Naive thymus-derived CD4-positive, alpha-beta T cell (primary cell): ENCODE measurements at regions not wholly inside any gene's neighbourhood (a gene's known extent, or its start where the extent isn't known, plus 50 kb on each side); places are given as distances from the start of the nearest gene placed in this dataset.
A peak's percentile ranks its signal among the peaks of the same experiment; 100 is the strongest.

Source experiments
- ATAC-seq: fragments of 150-1000 bp; cut with Tn5 transposase; 2 replicates; pipeline ENCODE4 v1.10.0; 2021; ENCODE audit warnings: mild to moderate bottlenecking, moderate library complexity
- CTCF ChIA-PET: fragments of 350-600 bp; sonication (Branson Sonifier 250); formaldehyde crosslinking; loops from one replicate; lab custom pipeline; 2021; ENCODE audit warnings: antibody characterized with exemption; lab: Charles Lee
- POLR2A ChIA-PET: fragments of 350-600 bp; sonication (Branson Sonifier 250); formaldehyde crosslinking; loops from one replicate; lab custom pipeline; 2021; ENCODE audit warnings: antibody characterized with exemption, inconsistent platforms; lab: Charles Lee
- DNase-seq, 9 donors: peaks; one replicate each; pipeline versions ENCODE4 v3.0.0 to v3.0.0-alpha.2; 2020 to 2022; ENCODE audit warnings: mixed read lengths in 1 of 9
- H3K27ac ChIP-seq: one replicate; pipeline ENCODE4 v1.7.0; 2013; ENCODE audit warnings: mild to moderate bottlenecking, low read depth, low read length, moderate library complexity
- H3K27me3 ChIP-seq, 2 donors: one replicate each; pipeline ENCODE4 v1.7.0; 2013; ENCODE audit warnings: low read length in 2 of 2, mild to moderate bottlenecking in 2 of 2, moderate library complexity in 2 of 2; ENCODE audit not compliant: control insufficient read depth in 2 of 2, insufficient read depth in 2 of 2
- H3K36me3 ChIP-seq, 3 experiments: 1 replicate in 2 of 3; 2 replicates in 1 of 3; pipeline ENCODE4 v1.7.0; 2013; ENCODE audit warnings: low read length in 3 of 3, mild to moderate bottlenecking in 3 of 3, moderate library complexity in 1 of 3; ENCODE audit not compliant: insufficient read depth in 3 of 3, control insufficient read depth in 2 of 3
- H3K4me1 ChIP-seq, 2 donors: one replicate each; pipeline ENCODE4 v1.7.0; 2013; ENCODE audit warnings: low read length in 2 of 2, mild to moderate bottlenecking in 2 of 2, moderate library complexity in 1 of 2; ENCODE audit not compliant: control insufficient read depth in 2 of 2, insufficient read depth in 2 of 2
- H3K4me3 ChIP-seq: 2 replicates; pipeline ENCODE4 v1.7.0; 2013; ENCODE audit warnings: mild to moderate bottlenecking, low read length
- H3K9me3 ChIP-seq, 3 experiments: 1 replicate in 2 of 3; 2 replicates in 1 of 3; pipeline ENCODE4 v1.7.0; 2013; ENCODE audit warnings: low read length in 3 of 3; ENCODE audit not compliant: control insufficient read depth in 2 of 3
- H3K27ac Mint-ChIP-seq, 9 donors: one replicate each; pipeline ENCODE4 v1.8.0; 2020 to 2022; ENCODE audit warnings: mixed read lengths in 9 of 9, mild to moderate bottlenecking in 8 of 9, moderate library complexity in 5 of 9, inconsistent platforms in 2 of 9
- H3K27me3 Mint-ChIP-seq, 5 donors: one replicate each; pipeline ENCODE4 v1.8.0; 2021 to 2022; ENCODE audit warnings: mixed read lengths in 5 of 5, mild to moderate bottlenecking in 1 of 5
- H3K36me3 Mint-ChIP-seq, 5 donors: one replicate each; pipeline ENCODE4 v1.8.0; 2020 to 2022; ENCODE audit warnings: mixed read lengths in 5 of 5, mild to moderate bottlenecking in 3 of 5, inconsistent platforms in 1 of 5
- H3K4me1 Mint-ChIP-seq, 7 donors: one replicate each; pipeline ENCODE4 v1.8.0; 2020 to 2022; ENCODE audit warnings: mixed read lengths in 7 of 7, mild to moderate bottlenecking in 3 of 7, inconsistent platforms in 1 of 7
- H3K4me3 Mint-ChIP-seq, 10 donors: one replicate each; pipeline ENCODE4 v1.8.0; 2020 to 2022; ENCODE audit warnings: mild to moderate bottlenecking in 10 of 10, mixed read lengths in 10 of 10, moderate library complexity in 6 of 10, inconsistent platforms in 2 of 10
- H3K9me3 Mint-ChIP-seq, 11 donors: one replicate each; pipeline ENCODE4 v1.8.0; 2020 to 2022; ENCODE audit warnings: mixed read lengths in 11 of 11, mild to moderate bottlenecking in 4 of 11, inconsistent platforms in 1 of 11, moderate library complexity in 1 of 11
- intact Hi-C, 2 donors: fragments of 100-400 bp; cut with micrococcal nuclease; formaldehyde crosslinking; loops; one replicate each; pipeline ENCODE4 v1.15.1; 2023

GRCh38 chr3:99520513-99520912 lies 117.9 kb upstream of the COL8A1 start:
- ATAC-seq (no peak), DNase-seq (no peak)

GRCh38 chr3:99516936-99517335 lies 121.5 kb upstream of the COL8A1 start:
- Histone ChIP-seq H3K27me3 (no peaks in the 10 kb centered on the region), H3K9me3 (no peaks in the 10 kb centered on the region), H3K27ac (no peak overlapping the region), H3K36me3 (no peaks in the 10 kb centered on the region), H3K4me3 (no peak overlapping the region), H3K4me1 (no peaks in the 10 kb centered on the region)
- intact Hi-C loops, result no loop called here
- peaks cover 0 to 4% (median 0%) of the 10 kb centered on the region in 5 donors for H3K36me3 Mint-ChIP-seq
- DNase-seq, result no peak
- no peaks in the 10 kb centered on the region for H3K4me1 Mint-ChIP-seq
- ChIA-PET POLR2A (no interaction called here), CTCF (no interaction called here)
- H3K4me3 Mint-ChIP-seq, result no peak overlapping the region
- H3K27ac Mint-ChIP-seq, result no peak overlapping the region
- no peaks in the 10 kb centered on the region for H3K27me3 Mint-ChIP-seq
- ATAC-seq, result no peak
- H3K9me3 Mint-ChIP-seq, result peaks cover 0 to 6% (median 0%) of the 10 kb centered on the region in 11 donors

More at GRCh38 chr3:99520513-99520912, 117.9 kb upstream of the COL8A1 start:
- no peaks in the 10 kb centered on the region for H3K9me3 ChIP-seq
- H3K27me3 ChIP-seq, result no peaks in the 10 kb centered on the region
- POLR2A ChIA-PET, result no interaction called here
- no peaks in the 10 kb centered on the region for H3K4me1 ChIP-seq
- intact Hi-C loops, result no loop called here
- Mint-ChIP-seq H3K27me3 (peaks cover 0 to 5% (median 0%) of the 10 kb centered on the region in 5 donors), H3K27ac (no peak overlapping the region), H3K4me1 (no peaks in the 10 kb centered on the region), H3K9me3 (peaks cover 0 to 8% (median 0%) of the 10 kb centered on the region in 11 donors), H3K4me3 (no peak overlapping the region), H3K36me3 (peaks cover 0 to 6% (median 0%) of the 10 kb centered on the region in 5 donors)
- H3K36me3 ChIP-seq, result no peaks in the 10 kb centered on the region
- no peak overlapping the region for H3K4me3 ChIP-seq
- no peak overlapping the region for H3K27ac ChIP-seq
- CTCF ChIA-PET, result no interaction called here

- H3K27me3 ChIP-seq, result no peaks in the 10 kb centered on the region
- H3K4me3 Mint-ChIP-seq, result no peak overlapping the region
- no peaks in the 10 kb centered on the region for H3K36me3 ChIP-seq
- DNase-seq (no peak), ATAC-seq (no peak)
- intact Hi-C loops, result no loop called here
- H3K27ac ChIP-seq, result no peak overlapping the region
- no peak overlapping the region for H3K27ac Mint-ChIP-seq
- peaks cover 0 to 5% (median 0%) of the 10 kb centered on the region in 11 donors for H3K9me3 Mint-ChIP-seq
- H3K4me3 ChIP-seq, result no peak overlapping the region
- no peaks in the 10 kb centered on the region for H3K36me3 Mint-ChIP-seq
- H3K4me1 Mint-ChIP-seq, result no peaks in the 10 kb centered on the region
- no peaks in the 10 kb centered on the region for H3K9me3 ChIP-seq
- peaks cover 0 to 6% (median 0%) of the 10 kb centered on the region in 5 donors for H3K27me3 Mint-ChIP-seq
- CTCF ChIA-PET, result no interaction called here
- POLR2A ChIA-PET, result no interaction called here
- H3K4me1 ChIP-seq, result no peaks in the 10 kb centered on the region
Observed at GRCh38 chr3:99515891-99516290, 122.5 kb upstream of the COL8A1 start.

GRCh38 chr3:99509224-99509623 lies 129.2 kb upstream of the COL8A1 start:
- CTCF ChIA-PET, result no interaction called here
- DNase-seq (no peak), ATAC-seq (no peak)
- Mint-ChIP-seq H3K27me3 (peaks cover 0 to 10% (median 6%) of the 10 kb centered on the region in 5 donors), H3K27ac (no peak overlapping the region), H3K9me3 (no peaks in the 10 kb centered on the region), H3K4me1 (peaks cover 0 to 3% (median 0%) of the 10 kb centered on the region in 7 donors), H3K4me3 (no peak overlapping the region), H3K36me3 (no peaks in the 10 kb centered on the region)
- Histone ChIP-seq H3K36me3 (no peaks in the 10 kb centered on the region), H3K27me3 (no peaks in the 10 kb centered on the region), H3K27ac (no peak overlapping the region), H3K9me3 (no peaks in the 10 kb centered on the region), H3K4me1 (no peaks in the 10 kb centered on the region), H3K4me3 (no peak overlapping the region)
- intact Hi-C loops, result no loop called here
- POLR2A ChIA-PET, result no interaction called here

- no peaks in the 10 kb centered on the region for H3K4me1 ChIP-seq
- H3K36me3 ChIP-seq, result no peaks in the 10 kb centered on the region
- no peak overlapping the region for H3K4me3 Mint-ChIP-seq
- peaks cover 0 to 10% (median 6%) of the 10 kb centered on the region in 5 donors for H3K27me3 Mint-ChIP-seq
- intact Hi-C loops, result no loop called here
- ATAC-seq, result no peak
- ChIA-PET POLR2A (no interaction called here), CTCF (no interaction called here)
- H3K9me3 ChIP-seq, result no peaks in the 10 kb centered on the region
- H3K27me3 ChIP-seq, result no peaks in the 10 kb centered on the region
- no peaks in the 10 kb centered on the region for H3K36me3 Mint-ChIP-seq
- no peak overlapping the region for H3K27ac Mint-ChIP-seq
- H3K4me3 ChIP-seq, result no peak overlapping the region
- H3K4me1 Mint-ChIP-seq, result peaks cover 0 to 3% (median 0%) of the 10 kb centered on the region in 7 donors
- no peaks in the 10 kb centered on the region for H3K9me3 Mint-ChIP-seq
- no peak overlapping the region for H3K27ac ChIP-seq
- DNase-seq, result no peak
Observed at GRCh38 chr3:99508191-99508590, 130.2 kb upstream of the COL8A1 start.

GRCh38 chr3:99505646-99506269 lies 132.6 kb upstream of the COL8A1 start:
- no peak overlapping the region for H3K27ac Mint-ChIP-seq
- Histone ChIP-seq H3K4me3 (no peak overlapping the region), H3K36me3 (no peaks in the 10 kb centered on the region), H3K4me1 (no peaks in the 10 kb centered on the region), H3K27ac (no peak overlapping the region), H3K9me3 (no peaks in the 10 kb centered on the region), H3K27me3 (no peaks in the 10 kb centered on the region)
- H3K9me3 Mint-ChIP-seq, result no peaks in the 10 kb centered on the region
- intact Hi-C loops, result no loop called here
- H3K4me3 Mint-ChIP-seq, result no peak overlapping the region
- H3K36me3 Mint-ChIP-seq, result no peaks in the 10 kb centered on the region
- peaks cover 0 to 10% (median 0%) of the 10 kb centered on the region in 5 donors for H3K27me3 Mint-ChIP-seq
- ChIA-PET CTCF (no interaction called here), POLR2A (no interaction called here)
- peaks cover 0 to 3% (median 0%) of the 10 kb centered on the region in 7 donors for H3K4me1 Mint-ChIP-seq
- ATAC-seq (peak; percentile 82), DNase-seq (peak in 1 of 9 donors; percentile 21)

GRCh38 chr3:99505200-99505599 lies 133.2 kb upstream of the COL8A1 start:
- Histone ChIP-seq H3K9me3 (no peaks in the 10 kb centered on the region), H3K27me3 (no peaks in the 10 kb centered on the region), H3K4me3 (no peak overlapping the region), H3K27ac (no peak overlapping the region), H3K4me1 (no peaks in the 10 kb centered on the region), H3K36me3 (no peaks in the 10 kb centered on the region)
- Mint-ChIP-seq H3K4me1 (peaks cover 0 to 3% (median 0%) of the 10 kb centered on the region in 7 donors), H3K36me3 (no peaks in the 10 kb centered on the region), H3K27ac (no peak overlapping the region), H3K9me3 (no peaks in the 10 kb centered on the region), H3K27me3 (peaks cover 0 to 10% (median 0%) of the 10 kb centered on the region in 5 donors), H3K4me3 (no peak overlapping the region)
- no peak for ATAC-seq
- no peak for DNase-seq
- CTCF ChIA-PET, result no interaction called here
- intact Hi-C loops, result no loop called here
- POLR2A ChIA-PET, result no interaction called here
